Astrocyte (in vitro differentiated cells and primary cell): ENCODE measurements at regions not wholly inside any gene's neighbourhood (a gene's known extent, or its start where the extent isn't known, plus 50 kb on each side); places are given as distances from the start of the nearest gene placed in this dataset.

Source experiments
- EZH2 ChIP-seq: IDR thresholded peaks from 2 replicates; pipeline ENCODE4 v1.6.1; 2012; ENCODE audit warnings: mild to moderate bottlenecking, low read length, inconsistent platforms; ENCODE audit not compliant: insufficient read depth
- TF ChIP-seq, protein P1 (sequence below): IDR thresholded peaks from 2 replicates; pipeline ENCODE4 v1.5.1; 2011; ENCODE audit warnings: low read depth, mild to moderate bottlenecking, inconsistent platforms, low read length, moderate library complexity; ENCODE audit not compliant: insufficient read depth

DNA sequence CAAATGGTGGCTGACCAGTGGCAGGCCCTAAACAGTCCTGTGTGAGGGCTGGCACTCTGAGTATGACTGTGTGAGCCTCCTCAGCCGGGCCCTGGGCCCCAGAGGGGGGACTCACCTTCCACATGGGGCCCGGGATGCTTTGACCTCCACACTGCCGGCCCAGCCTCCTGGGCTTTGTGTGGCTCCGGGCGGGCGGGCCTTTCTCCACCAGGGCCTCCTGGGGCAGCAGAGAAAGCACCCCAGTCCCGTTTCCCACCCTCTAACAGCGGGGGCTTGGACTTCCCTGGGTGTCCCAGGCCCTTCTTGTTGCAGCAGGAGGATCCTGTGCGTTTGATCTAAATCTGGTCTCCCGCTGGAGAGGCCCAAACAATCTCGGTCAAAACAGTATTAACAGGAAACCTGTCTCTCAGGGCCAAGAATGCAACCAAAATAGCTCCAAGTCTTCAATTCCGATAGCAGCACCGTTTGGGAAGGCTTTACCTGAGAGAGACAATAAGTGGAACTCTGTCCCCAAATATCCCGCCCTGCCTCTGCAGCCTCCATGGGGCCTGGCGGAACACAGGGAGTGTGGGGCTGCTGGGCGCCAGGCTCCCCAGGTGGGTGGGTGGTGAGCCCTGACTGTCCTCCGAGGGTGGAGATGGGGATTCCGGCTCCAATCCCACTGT is 104.8 kb upstream of the ZNF32 start:
- no peak for TF ChIP-seq EZH2
- TF ChIP-seq, protein P1, sequence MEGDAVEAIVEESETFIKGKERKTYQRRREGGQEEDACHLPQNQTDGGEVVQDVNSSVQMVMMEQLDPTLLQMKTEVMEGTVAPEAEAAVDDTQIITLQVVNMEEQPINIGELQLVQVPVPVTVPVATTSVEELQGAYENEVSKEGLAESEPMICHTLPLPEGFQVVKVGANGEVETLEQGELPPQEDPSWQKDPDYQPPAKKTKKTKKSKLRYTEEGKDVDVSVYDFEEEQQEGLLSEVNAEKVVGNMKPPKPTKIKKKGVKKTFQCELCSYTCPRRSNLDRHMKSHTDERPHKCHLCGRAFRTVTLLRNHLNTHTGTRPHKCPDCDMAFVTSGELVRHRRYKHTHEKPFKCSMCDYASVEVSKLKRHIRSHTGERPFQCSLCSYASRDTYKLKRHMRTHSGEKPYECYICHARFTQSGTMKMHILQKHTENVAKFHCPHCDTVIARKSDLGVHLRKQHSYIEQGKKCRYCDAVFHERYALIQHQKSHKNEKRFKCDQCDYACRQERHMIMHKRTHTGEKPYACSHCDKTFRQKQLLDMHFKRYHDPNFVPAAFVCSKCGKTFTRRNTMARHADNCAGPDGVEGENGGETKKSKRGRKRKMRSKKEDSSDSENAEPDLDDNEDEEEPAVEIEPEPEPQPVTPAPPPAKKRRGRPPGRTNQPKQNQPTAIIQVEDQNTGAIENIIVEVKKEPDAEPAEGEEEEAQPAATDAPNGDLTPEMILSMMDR, result no peak
